WI38 (cell line): ENCODE measurements at regions not wholly inside any gene's neighbourhood (a gene's known extent, or its start where the extent isn't known, plus 50 kb on each side); places are given as distances from the start of the nearest gene placed in this dataset.

ENCODE experiments used
- H3K4me3 ChIP-seq: 2 replicates; pipeline ENCODE4 v1.5.1; 2011; ENCODE audit warnings: low read depth, mild to moderate bottlenecking, control low read depth, low read length
- TF ChIP-seq, protein P1 (sequence below): IDR thresholded peaks from 2 replicates; pipeline ENCODE4 v1.5.1; 2012; ENCODE audit warnings: low read depth, mild to moderate bottlenecking, control low read depth, low read length

DNA sequence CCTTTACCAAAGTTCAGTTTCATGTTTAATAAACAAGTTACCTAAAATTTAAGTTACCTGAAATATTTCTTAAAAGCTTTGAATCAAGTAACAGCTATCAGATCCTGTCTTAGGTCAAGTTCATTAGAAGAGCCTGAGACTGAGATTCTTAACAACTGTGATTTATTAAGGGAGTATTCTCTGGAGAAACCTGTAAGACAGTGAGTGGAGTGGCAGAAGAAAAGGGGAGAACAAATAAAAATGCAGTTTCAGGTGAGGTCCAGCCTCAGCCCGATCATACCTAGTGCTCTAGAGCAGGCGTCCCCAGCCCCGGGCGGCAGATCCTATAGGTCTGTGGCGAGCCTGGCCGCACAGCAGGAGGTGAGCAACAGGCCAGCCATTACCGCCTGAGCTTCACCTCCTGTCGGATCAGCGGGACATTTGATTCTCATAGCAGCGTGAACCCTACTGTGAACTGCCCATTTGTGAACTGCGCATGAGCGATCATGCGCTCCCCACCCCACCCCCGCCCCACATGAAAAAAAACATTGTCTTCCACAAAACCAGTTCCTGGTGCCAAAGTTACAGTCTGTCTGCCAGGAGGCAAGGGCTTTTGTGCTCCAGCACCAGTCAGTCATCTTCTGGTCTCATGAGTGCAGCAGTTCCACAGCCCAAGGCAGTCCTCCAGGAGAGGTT lies 59.2 kb upstream of the ADGRB3 start:
- H3K4me3 ChIP-seq: no peak overlapping the region
- TF ChIP-seq, protein P1, sequence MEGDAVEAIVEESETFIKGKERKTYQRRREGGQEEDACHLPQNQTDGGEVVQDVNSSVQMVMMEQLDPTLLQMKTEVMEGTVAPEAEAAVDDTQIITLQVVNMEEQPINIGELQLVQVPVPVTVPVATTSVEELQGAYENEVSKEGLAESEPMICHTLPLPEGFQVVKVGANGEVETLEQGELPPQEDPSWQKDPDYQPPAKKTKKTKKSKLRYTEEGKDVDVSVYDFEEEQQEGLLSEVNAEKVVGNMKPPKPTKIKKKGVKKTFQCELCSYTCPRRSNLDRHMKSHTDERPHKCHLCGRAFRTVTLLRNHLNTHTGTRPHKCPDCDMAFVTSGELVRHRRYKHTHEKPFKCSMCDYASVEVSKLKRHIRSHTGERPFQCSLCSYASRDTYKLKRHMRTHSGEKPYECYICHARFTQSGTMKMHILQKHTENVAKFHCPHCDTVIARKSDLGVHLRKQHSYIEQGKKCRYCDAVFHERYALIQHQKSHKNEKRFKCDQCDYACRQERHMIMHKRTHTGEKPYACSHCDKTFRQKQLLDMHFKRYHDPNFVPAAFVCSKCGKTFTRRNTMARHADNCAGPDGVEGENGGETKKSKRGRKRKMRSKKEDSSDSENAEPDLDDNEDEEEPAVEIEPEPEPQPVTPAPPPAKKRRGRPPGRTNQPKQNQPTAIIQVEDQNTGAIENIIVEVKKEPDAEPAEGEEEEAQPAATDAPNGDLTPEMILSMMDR: no peak

DNA sequence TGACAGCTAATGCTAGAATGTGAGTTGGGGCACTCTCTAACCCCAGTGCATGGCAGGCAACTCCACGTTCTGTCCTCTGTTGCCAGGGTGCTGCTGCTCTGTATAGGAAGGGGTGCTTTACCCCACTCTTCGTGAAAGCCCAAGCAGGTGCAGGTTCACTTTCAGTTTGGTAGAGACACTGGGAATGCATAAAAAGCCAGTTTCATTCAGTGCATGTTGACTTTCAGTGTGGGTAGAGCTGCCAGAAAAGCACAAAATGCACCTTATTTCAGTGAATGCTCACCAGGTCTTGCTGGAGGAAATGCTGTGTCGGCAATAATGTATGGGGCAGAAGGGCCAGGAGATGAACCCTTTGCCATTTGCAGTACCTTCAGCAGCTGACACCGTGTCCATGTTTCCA lies 62.1 kb upstream of the ADGRB3 start:
- H3K4me3 ChIP-seq: no peak overlapping the region

DNA sequence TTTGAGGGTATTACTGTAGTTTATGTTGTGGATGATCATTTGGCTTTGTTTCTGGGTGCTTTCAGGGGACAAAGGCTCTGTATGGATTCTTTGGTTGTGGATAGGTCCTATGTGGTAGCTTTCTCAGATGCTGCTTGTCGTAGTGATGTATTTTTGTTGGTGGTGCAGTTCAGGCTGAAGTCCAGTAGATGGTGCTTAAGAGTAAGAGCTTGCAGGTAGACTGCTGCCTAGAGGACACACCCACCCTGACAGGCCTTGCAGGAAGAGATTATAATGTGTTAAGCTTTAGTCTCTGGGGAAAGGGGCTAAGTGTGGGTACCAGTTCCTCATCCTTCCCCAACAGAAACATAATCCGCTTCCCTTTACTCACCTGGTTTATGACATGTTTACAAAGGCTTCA lies 62.6 kb upstream of the ADGRB3 start:
- H3K4me3 ChIP-seq: no peak overlapping the region
- TF ChIP-seq, protein P1: no peak

More for the DNA sequence above, 62.1 kb upstream of the ADGRB3 start:
- TF ChIP-seq, protein P1: no peak

DNA sequence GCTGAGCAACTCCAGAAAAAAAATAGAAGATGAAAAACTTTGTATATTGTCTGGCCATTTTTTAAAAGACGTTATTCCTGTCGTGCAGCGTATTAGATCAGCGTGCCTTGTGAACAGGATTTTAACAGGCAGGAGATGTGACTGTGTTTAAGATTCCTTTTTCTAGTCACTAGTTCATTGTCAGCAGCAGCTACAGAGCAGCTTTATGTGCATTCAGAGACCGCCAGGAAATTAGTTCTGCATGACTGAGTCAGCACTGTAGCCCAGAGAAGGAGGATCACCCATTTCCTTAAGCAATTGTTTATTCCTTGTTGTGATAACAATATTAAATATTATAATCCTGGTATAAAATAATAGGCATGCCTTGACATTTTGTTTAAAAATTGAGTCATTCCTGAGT lies 75.4 kb upstream of the ADGRB3 start:
- no peak overlapping the region for H3K4me3 ChIP-seq
- TF ChIP-seq, protein P1: no peak

DNA sequence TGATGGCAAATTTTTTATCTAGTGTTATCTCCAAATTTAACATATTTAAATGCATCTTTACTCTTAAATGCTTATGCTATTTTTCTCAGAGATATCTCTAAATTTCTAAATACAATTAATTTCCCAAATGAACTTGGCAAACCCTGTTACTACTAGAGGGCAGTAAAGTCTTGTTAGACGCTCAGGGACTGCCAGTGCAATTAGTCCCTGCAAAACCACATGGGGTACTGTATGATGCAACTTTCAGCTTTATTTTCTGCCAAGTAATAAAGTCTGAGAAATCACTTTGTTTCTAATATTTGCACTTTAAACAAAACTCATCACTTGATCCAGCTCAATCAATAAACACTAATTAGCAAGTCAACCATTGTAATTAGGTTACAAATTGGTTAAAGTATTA lies 76.0 kb upstream of the ADGRB3 start:
- TF ChIP-seq, protein P1: no peak
- H3K4me3 ChIP-seq: no peak overlapping the region

DNA sequence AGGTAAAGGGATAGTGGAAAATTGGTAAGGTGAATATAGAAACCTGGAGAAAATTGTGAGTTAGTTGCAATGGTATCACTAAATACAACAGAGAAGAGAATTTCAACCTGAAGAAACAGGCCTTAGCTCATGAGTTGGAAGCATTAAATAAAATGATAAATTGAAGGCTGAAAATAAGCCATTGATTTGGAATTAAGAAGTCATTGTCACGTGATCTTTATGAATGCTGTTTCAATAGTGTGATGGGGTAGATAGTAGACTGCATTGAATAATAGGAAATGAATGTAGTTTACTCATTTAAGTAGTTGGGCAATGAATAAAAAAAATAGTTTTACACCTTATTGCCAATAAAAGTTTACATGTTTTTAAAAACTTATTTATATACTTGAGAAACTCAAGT lies 88.5 kb upstream of the ADGRB3 start:
- no peak overlapping the region for H3K4me3 ChIP-seq
- TF ChIP-seq, protein P1: no peak

DNA sequence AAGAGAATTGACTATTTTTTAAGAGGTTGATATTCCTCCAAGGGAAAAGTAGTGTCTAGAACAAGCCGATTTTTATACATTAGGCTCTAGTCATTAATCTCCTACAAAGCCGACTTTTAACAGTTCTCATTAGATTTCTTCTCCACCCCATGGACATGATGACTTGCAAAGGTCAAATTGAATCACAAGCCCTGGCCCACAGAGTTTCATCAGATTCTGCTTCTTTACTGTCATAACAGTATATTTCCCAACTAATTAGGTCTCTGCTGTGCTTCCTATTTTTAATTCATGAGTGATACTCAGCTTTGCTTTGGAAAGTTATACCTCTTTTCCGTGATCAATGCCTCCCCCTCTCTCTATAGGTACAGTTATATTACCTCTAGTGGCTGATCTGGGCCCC lies 90.6 kb upstream of the ADGRB3 start:
- TF ChIP-seq, protein P1: no peak
- no peak overlapping the region for H3K4me3 ChIP-seq
